HG03378 (cell line): ENCODE measurements at regions not wholly inside any gene's neighbourhood (a gene's known extent, or its start where the extent isn't known, plus 50 kb on each side); places are given as distances from the start of the nearest gene placed in this dataset.

Source experiments
- ATAC-seq: cut with Tn5 transposase; IDR thresholded peaks from one replicate; pipeline ENCODE4 v1.9.1; 2021; ENCODE audit warnings: mild to moderate bottlenecking, moderate library complexity; ENCODE audit not compliant: unreplicated experiment

DNA sequence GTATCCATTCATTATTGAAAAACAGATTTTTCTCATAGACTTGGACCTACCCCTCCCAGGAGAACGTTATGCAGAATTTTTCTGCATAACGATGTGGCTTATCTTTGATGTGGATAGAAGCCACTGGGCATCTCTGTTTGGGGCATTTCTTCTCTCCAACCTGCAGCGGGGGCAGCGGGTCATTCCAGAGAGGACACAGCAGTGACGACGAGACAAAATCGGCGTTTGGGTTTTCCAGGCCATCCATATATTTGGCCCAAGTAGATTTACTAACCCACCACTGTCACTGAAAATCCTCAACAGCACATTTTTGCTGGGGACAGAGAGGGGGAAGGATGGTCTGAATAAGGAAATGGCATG lies 299.3 kb upstream of the PITRM1 start:
- no peak for ATAC-seq

DNA sequence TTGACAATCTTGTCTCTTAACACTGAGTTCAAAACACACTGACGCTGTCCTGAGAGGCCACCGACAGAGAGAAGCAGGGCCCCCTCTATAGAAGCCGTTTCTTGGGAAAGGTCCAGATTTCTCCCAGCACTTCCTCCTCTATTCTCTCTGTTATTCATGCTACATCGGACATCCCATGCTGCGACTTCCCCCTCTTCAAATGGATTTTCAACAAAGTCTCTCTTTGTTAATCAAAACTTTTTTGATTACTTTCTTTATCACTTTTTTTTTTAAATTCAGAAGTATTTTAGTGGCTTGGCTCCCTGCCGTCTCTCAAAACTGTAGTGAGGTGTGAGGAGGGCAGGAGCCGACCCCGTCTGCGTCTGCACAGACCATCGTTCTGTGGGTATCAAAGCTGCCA lies 298.9 kb upstream of the PITRM1 start:
- no peak for ATAC-seq

DNA sequence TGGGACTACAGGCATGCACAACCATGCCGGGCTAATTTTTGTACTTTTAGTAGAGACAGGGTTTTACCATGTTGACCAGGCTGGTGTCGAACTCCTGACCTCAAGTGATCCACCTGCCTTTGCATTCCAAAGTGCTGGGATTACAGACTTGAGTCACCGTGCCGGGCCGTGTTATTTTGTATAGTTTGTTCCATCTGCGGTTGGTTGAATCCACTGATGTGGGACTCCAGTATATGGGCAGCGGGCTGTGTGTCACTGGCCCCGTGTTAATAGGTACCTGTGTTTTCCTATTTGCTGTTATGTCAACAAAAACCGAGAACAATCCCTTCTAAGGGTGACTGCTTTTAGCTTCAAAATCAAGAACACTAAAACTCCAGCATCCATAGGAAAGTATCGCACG lies 297.6 kb upstream of the PITRM1 start:
- ATAC-seq = no peak

DNA sequence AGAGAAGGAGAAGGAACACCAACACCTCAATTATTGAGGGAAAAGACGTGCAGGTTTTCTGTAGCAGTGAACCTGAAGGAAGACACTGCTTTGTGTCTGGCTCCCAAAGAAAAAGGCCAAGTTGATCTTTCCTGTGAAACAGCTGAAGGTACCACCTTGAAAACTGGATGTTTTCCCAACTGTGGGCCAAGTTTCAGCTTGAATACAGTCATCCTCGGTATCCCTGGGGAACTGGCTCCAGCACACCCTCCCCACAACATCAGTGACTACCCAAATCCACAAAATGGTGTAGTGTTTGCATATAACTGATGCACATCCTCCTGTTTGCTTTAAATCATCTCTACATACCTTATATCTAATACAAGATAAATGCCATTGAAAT lies 297.0 kb upstream of the PITRM1 start:
- no peak for ATAC-seq

DNA sequence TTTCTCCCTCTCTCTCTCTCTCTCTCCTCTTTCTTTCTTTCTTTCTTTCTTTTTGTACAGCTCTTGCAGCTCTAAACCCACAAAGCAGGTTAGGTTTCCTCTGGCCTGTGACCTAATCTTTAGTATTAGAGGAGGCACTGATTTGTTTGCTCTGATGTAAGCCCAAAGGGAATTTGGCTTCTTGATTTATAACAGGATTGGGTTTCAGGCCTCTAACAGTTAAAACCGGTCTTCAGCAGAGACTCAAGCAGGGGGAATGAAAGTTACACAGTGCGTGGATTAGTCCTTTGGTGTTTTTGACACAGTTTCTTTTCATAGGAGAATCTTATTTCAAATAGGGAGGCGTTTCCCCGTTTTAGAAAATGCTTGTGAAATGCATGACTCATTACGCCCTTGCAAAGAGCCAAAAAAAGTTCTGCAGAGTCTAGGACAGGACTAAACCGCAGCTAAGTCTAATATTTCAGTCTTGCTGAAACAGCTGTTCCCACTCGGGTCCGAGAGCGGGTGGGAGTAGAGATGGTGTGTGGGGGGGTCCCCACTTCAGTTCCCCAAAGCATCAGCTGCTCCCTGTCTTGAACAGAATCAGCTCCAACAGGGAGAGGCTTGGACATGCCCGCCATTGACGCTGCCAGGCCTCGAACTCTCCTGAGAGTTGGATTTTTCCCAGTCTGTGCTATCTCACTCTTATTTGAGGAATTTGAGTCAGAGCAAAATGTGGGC lies 296.5 kb upstream of the PITRM1 start:
- no peak for ATAC-seq

DNA sequence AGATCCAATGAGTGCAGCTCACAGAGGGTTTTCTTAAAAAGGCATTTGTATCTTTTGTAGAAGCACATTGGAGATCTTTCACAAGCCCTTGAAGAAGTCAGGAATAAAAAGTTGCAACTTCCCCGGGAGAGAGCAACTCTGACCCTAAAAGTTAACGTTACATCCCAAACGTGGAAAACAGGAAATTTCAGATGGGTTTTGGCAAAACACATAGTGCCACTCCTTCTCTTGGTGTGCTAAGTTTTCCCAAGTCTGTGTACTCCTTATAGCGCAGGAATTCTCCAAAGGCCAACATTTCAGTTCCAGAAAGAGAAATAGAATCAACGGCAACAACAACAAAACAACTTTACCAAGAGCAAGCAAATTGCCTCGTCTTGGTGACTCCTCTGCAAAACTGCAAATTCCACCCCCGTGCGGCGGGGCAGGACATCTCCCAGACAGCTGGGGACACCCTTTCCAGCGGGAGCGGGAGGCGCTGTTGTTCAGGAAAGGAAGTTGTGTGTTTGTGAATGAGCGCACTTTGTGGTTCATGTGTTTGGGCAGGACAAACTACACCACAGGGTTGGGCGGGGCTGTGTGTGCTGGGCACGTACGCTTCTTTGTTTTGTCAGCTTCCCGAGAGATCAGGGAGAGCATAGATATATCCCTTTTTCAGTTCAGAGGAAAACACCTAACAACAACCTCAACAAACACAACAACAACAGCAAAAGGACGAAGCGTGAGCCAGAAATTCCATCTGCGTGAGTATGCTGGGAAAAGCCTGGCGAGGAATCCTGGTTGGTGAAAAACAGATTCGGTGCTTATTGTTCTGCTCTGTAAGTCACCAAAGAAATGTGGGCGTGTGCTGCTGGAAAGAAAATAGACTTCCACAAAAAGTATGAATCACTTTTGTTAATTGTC lies 294.7 kb upstream of the PITRM1 start:
- no peak for ATAC-seq

DNA sequence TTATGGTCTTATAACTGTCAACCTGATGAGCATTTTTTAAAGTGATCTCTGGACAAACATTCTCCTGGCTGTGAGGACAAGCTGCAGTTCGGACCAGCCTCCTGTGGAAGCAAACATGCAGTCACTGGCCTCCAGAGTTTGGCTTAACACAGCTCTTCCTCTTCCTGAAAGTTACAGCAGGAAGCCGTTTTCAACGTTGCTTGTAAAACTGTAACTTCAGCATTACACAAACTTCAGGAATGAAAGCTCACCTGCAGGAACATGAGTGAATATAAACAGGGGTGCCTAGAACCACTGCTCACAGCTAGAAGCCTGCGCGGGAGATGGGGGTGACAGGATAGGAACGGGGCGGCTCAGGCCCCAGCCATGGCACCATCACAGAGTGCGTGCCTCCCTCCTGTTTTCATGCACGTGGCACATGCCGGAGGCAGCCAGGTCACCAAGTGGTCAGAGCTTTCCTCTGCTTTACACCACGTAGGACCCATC lies 292.9 kb upstream of the PITRM1 start:
- no peak for ATAC-seq

DNA sequence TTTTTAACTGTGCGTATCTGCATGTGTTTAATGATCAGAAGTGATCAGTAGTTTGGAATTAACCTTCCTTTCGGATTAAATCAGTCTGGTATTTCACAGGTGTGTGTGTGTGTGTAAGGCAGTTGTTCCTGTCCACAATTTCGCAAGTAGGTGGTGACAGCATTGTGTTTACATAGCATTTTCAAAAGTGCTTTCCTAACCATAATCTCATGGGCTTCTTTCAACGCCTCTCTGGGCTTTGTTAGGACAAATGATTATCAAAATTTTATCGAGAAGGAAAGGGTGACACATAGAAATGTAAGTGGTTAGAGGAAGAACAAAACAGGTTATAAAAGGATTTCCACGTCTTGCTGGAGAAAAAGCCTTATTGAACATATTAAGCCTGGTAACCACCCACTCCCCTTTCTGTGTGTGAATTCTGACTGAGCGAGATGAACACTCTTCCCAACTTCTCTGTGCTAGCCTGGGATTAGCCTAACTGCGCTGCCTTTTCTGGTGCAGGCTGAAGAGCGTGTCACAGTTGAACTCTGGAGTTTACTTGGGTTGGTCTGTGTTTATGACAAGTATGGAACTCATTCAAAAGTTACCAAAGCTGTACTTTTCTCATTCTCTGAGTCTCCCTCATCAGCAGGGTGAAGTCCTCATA lies 292.3 kb upstream of the PITRM1 start:
- ATAC-seq = no peak

DNA sequence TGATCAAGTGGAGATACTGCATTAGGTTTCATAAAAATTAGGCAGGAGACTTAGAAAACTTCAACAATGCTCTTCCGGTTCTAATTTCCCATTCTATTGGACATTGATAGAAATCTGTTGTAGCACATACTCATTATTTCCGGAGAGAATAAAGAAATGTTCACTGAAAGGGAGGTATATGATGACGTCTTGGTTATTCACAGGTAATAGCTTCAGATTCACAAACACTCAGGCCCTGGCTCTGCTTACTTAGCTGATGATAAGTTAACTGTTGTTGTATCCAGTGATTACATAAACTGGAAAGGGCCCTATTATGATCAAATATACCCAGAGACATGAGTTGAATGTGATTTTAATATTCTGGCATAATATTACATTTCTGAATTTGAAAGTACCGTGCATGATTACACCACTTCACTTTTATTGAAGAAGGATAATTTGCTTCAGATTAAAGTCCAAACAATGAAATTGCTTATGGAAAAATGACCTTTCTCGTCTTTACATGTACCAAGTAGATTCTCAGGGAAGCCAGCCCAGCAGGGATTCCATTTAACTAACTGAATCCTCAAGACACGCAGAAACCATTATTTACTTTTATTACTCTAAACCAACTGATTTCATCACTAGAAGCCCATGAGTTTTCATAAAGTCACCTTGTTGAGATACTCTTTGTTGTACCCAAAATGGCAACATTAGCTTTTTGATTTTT lies 288.0 kb upstream of the PITRM1 start:
- no peak for ATAC-seq

DNA sequence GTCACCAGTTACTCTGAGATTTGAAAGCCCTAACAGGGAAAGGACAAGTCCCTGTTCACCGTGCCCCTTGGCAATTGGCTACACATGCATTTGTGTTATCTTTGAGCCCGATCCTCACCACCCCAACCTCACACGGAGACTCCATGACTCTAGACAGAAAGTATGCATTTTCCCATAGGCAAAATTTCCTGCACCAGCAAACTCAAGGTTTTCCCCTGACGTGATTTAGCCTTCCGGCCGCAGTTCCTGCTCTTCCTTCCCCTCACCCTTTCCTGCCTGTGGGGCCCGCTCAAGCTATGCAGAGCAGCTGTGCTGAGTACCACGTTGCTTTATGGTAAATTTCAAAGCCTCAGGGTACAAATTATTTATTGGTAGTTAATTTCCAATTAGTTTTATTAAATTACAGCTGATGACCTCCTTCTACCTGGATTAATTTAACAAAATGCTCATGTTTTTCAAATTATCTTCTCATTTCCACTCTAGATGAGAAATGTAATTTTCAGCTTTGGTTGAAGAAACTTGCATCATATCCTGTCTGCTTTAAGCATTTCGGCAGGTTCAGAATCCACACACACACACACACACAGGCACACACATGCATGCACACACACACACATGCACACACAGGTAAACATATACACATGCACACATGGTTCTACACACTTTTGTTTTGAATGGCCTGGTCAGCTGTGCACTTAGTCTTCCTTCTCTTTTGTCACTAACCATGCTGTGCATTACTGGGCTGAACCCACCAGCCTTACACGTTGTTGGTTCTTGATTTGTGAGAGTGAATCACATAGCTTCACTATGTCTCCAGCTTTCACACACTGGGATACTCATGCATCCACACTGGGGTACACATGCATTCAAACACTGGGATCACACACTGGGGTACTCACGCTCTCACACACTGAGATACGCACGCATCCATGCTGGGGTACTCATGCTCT lies 283.1 kb upstream of the PITRM1 start:
- ATAC-seq = no peak

DNA sequence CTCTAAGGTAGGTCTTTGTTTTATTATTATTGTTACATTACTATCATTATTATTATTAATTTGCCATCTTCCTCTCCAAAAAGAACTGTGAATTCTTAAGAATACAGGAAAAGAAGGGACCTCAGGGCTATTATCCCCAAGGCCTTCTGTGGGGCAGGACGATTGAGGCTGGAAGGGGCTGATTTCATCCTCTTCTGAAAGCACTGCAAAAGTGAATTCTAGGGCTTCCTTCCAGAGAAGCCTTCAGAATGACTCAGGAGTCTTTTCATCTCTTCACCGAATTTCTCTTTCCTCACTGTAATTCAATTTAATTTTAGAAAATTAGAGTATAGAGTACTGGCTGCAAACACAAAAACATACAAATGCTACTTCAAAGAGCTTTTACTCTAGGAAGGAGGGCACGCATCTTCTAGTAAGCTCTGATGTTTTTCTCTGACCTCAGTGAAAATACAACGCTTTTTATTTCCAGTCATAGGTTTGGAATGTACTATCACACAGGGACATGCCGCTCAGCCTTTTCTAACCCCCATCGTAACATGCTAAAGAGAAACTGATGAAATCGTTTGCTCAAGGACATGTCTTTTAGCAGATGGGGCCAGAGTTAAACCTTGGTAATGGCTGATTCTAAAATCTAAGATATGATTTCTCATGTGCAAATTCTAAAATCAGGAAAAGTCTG lies 280.2 kb upstream of the PITRM1 start:
- ATAC-seq = no peak

DNA sequence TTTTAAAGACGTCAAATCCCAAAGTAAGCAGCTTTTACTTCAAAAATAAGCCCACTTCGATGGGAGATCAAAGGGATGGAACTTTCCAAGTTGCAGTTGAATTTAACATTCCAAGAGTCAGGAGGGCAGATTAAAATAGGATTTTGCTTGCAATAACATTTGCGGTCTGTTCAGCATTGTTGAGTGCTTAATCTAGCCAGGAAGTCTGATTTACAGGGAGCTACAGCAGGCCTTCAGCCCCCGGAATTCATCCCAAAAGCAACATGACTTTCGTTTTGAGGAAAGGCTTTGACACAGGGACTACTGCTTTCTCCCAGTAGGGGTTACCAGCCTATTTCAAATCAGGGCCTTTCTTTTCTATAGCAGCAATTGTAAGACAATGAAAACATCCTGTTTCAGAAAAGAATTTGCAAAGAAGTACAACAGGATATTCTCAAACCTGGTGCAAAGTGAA lies 279.6 kb upstream of the PITRM1 start:
- ATAC-seq = no peak

DNA sequence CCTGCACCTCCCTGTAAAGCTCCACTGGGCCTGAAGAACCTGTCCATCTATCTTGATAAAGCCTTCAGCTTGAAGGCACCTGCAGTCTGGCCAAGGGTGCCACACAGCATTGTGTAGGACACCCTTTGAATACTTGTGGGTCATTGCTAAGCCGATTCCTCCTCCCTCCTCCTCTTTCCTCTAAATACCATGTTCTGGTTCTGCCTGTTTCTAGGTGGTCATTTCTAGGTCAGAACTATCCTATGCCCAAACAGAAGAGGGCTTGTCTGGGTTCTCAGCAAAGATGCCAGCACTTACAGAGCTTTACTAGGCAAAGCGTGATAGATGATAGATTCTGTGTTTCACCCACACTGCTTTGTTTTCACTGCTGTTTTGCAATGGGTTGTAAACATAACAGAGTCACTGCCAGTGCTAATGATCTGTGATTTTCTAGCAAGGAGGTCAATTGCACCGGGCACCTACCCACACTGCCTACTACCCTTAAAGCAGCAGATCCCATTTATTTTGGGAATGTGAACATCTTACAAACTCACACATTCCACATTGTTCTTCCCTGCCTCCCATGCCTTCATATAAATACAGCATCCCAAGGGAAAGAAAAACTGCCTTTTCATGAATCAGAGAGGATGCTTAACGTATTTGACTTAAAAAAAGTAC lies 279.1 kb upstream of the PITRM1 start:
- no peak for ATAC-seq

DNA sequence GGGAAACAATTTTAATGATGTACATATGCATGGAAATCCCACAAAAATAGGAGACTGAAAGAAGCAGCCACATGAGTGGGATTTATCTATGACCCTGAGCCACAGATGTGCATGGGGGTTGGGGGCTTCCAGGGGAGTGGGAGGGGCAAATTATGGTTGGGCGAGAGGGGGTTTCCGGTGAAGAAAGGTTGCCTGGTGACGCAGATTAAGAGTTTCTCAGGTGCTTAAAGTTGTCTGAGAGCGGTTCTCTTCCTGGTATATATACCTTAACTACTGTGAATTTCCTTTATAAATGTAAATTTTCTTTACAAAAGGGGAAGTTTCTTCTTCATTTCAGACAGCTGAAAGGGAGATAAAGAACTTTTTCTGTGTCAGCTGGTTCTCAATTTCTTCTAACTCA lies 273.6 kb upstream of the PITRM1 start:
- ATAC-seq = no peak

DNA sequence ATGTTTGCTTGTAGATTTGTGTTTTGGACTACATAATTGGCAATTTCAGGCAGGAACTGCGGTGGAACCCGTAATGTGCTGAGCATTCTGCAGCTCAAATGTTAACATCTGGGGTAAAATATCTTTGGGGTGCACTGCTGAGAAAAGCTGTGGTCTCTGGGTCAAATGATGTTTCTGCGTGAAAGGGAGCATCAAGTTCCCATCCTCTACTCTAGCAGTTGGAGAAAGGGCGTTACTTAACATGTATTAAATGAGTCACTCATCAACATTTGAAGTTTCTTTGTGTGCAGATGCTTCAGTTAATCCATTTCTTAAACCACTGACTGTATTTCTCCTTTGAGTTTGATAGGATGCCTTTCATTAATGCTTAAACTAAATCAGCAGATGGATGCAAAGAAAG lies 273.1 kb upstream of the PITRM1 start:
- ATAC-seq = no peak

DNA sequence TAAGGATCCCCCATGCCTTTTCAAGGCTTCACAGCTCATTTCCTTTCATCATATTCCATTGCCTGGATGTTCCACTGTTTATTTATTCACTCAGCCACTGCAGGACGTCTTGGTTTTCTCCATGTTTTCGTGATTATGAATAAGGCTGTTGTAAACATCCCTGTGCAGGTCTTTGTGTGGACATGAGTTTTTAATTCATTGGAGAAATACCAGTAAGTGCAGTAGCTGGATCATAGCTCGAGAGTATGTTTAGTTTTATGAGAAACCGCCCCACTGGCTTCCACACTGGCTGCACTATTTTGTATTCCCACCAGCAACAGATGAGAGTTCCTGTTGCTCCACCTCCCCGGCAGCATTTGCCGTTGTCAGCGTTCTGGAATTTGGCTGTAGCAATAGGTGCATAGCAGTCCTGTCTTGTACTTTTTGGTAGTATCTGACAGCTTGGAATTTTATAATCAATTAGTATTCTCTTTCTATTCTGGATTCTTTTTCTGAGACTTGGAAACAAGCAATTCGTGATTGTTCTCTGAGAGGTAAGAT lies 269.9 kb upstream of the PITRM1 start:
- no peak for ATAC-seq

DNA sequence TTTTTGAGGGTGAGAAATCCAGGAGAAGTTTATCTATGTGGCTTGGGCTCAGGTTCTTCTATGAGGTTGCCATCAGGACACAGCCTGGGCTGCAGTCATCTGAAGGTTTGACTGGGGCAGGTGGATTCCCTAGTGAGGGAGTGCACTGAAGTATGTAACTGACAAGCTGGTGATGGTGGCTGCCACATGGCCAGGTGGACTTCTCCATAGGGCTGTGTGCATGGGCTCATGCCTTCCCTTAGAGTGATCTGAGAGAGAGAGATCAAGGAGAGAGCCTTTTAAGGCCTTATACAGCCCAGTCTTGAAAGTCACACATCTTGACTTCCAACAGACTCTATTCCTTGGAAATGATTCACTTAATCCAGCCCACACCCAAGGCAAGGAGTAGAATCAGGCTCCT lies 266.6 kb upstream of the PITRM1 start:
- ATAC-seq = no peak

DNA sequence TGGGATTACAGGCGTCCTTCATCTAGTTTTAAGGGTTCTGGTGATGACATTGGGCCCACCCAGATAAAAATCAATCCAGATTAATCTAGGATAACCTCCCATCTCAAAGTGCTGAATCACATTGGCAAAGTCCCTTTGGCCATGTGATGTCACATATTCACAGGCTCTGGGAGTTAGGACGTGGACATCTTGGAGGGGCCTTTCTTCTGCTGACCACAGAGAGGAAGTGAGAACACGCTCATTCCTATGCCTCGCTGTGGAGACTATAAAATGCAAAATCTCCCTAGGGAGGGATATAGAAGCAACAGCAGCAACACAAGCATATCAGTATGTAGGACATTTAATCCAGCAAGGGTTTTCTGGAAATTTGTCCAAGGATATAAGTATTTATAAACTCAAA lies 266.0 kb upstream of the PITRM1 start:
- ATAC-seq = no peak

DNA sequence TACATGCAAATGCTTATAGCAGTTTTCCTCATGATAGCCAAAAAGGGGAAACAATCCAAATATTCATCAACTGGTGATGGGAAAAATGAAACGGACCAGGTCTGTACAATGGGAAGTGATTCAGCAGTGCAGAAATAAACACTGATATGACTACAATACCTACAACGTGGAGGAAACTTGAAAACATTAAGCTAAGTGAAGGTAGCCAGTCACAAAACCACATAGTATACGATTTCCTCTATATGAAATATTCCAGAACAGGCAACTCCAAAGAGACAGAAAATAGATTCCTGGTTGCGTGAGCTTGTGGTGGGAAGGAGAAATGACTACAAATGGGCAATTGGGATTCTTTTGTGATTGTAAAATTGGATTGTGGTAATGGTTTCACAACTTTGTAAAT lies 263.1 kb upstream of the PITRM1 start:
- ATAC-seq = no peak
